ENCODE measurements at regions not wholly inside any gene's neighbourhood (a gene's known extent, or its start where the extent isn't known, plus 50 kb on each side); places are given as distances from the start of the nearest gene placed in this dataset.

GRCh38 chr2:12811916-12812315 is 95.2 kb downstream of the TRIB2 start (continued):
- TF ChIP-seq EWSR1 (IDR thresholded peaks at IDR 0.05; ENCODE audit: borderline replicate concordance, low read depth, partially characterized antibody) (no peak), ZNF699 (CRISPR knock-in tag; IDR thresholded peaks at IDR 0.05; ENCODE audit: insufficient replicate concordance) (no peak), THAP7 (CRISPR knock-in tag; IDR thresholded peaks at IDR 0.05) (no peak), HMGXB4 (CRISPR knock-in tag; IDR thresholded peaks at IDR 0.05) (no peak), SP2 (IDR thresholded peaks at IDR 0.05; ENCODE audit: extremely low read depth, low read depth, low read length, poor library complexity, severe bottlenecking) (no peak), ESRRB (CRISPR knock-in tag; IDR thresholded peaks at IDR 0.05; ENCODE audit: borderline replicate concordance) (no peak), HIVEP1 (CRISPR knock-in tag; IDR thresholded peaks at IDR 0.05) (no peak), ZBTB8A (IDR thresholded peaks at IDR 0.05; ENCODE audit: partially characterized antibody) (no peak)

GRCh38 chr2:12813166-12813565 is 96.4 kb downstream of the TRIB2 start:
- Histone ChIP-seq H3K79me2 (ENCODE audit: control insufficient read depth, insufficient read depth, low read length) (no peaks in the 10 kb centered on the region), H3K4me2 (ENCODE audit: insufficient read depth, low read length) (no peak overlapping the region), H3K27ac (ENCODE audit: extremely low read depth, low read depth, low read length) (no peak overlapping the region), H3K36me3 (ENCODE audit: control insufficient read depth, insufficient read depth, low read length) (no peaks in the 10 kb centered on the region), H3K9me1 (ENCODE audit: control insufficient read depth, insufficient read depth, low read length) (no peaks in the 10 kb centered on the region), H3K27me3 (ENCODE audit: control insufficient read depth in 2 of 2, insufficient read depth in 2 of 2, low read length in 2 of 2) (peaks cover 0 to 5% of the 10 kb centered on the region in 2 experiments; a peak in 1 of 5 replicates), H3K9me3 (replicated peaks; ENCODE audit: control insufficient read depth, insufficient read depth, low read depth, low read length) (no peaks in the 10 kb centered on the region), H3K4me1 (replicated peaks in 1 of 2; ENCODE audit: control insufficient read depth in 2 of 2, insufficient read depth in 2 of 2, low read length in 2 of 2) (no peaks in the 10 kb centered on the region), H3K4me3 (no peak overlapping the region), H4K20me1 (replicated peaks; ENCODE audit: control insufficient read depth, insufficient read depth, low read length) (no peaks in the 10 kb centered on the region), H2AFZ (ENCODE audit: low read depth, low read length) (no peak overlapping the region), H3K9ac (ENCODE audit: insufficient read depth in 1 of 2, low read depth in 2 of 2, low read length in 2 of 2) (no peak overlapping the region)
- CTCF ChIA-PET (ENCODE audit: low intra/inter-chr PET ratio) = no interaction called here
- FAIRE-seq (no peak), ATAC-seq (no peak), DNase-seq (ENCODE audit: extremely low read depth in 1 of 4, low spot score in 3 of 4) (no peak)
- intact Hi-C loops (cut with micrococcal nuclease) (no loop called here), in situ Hi-C loops (cut with MboI) (no loop called here)
- no TSS peak for BruUV-seq (replicated peaks)
- POLR2A ChIA-PET = no interaction called here
- TF ChIP-seq SNRNP70 (optimal IDR thresholded peaks at IDR 0.05; ENCODE audit: low read depth, low read length) (no peak), DNMT1 (IDR thresholded peaks at IDR 0.05) (no peak), ARNT (IDR thresholded peaks at IDR 0.05) (no peak), TRIM24 (IDR thresholded peaks at IDR 0.05) (no peak), ETV6 (IDR thresholded peaks at IDR 0.05; ENCODE audit: borderline replicate concordance in 1 of 2, low read depth in 2 of 2, low read length in 1 of 2) (no peak), ETV6 (CRISPR knock-in tag; IDR thresholded peaks at IDR 0.05; ENCODE audit: borderline replicate concordance) (no peak), ZKSCAN1 (IDR thresholded peaks at IDR 0.05; ENCODE audit: low read depth, low read length) (no peak), NBN (IDR thresholded peaks at IDR 0.05; ENCODE audit: low read depth) (no peak), HMGN3 (IDR thresholded peaks at IDR 0.05; ENCODE audit: borderline replicate concordance, extremely low read depth, insufficient read length, low read depth, low read length) (no peak), BCLAF1 (IDR thresholded peaks at IDR 0.05; ENCODE audit: borderline replicate concordance in 1 of 2, control insufficient read depth in 1 of 2, low read depth in 2 of 2, low read length in 1 of 2) (no peak)
